Stimulated activated naive CD8-positive, alpha-beta T cell treated with anti-CD3 and anti-CD28 coated beads, Interleukin-15, amount 100 ng/mL, for 72 hours (primary cell): ENCODE measurements at regions not wholly inside any gene's neighbourhood (a gene's known extent, or its start where the extent isn't known, plus 50 kb on each side); places are given as distances from the start of the nearest gene placed in this dataset.
"Not testable (repeated sequence)": the region's sequence is repeated elsewhere in the genome, so short reads cannot be mapped to it uniquely, and the experiment has no call there.

Experiments used
- ATAC-seq: fragments of 150-1000 bp; cut with Tn5 transposase; 2 replicates; pipeline ENCODE4 v1.10.0; 2021; ENCODE audit warnings: mild to moderate bottlenecking, moderate library complexity
- DNase-seq, 2 donors: peaks; one replicate each; pipeline ENCODE4 v3.0.0; 2021 to 2022
- H3K27ac Mint-ChIP-seq, 2 donors: one replicate each; pipeline ENCODE4 v1.8.0; 2022; ENCODE audit warnings: mild to moderate bottlenecking in 2 of 2, mixed read lengths in 2 of 2, moderate library complexity in 2 of 2
- H3K27me3 Mint-ChIP-seq: one replicate; pipeline ENCODE4 v1.8.0; 2022; ENCODE audit warnings: mixed read lengths
- H3K4me1 Mint-ChIP-seq: one replicate; pipeline ENCODE4 v1.8.0; 2022; ENCODE audit warnings: mild to moderate bottlenecking, mixed read lengths
- H3K4me3 Mint-ChIP-seq, 2 donors: one replicate each; pipeline ENCODE4 v1.8.0; 2022; ENCODE audit warnings: mild to moderate bottlenecking in 2 of 2, mixed read lengths in 2 of 2, moderate library complexity in 1 of 2
- H3K9me3 Mint-ChIP-seq, 2 donors: one replicate each; pipeline ENCODE4 v1.8.0; 2022; ENCODE audit warnings: mixed read lengths in 2 of 2

- peaks cover 0 to 14% of the 10 kb centered on the region in 2 donors for H3K9me3 Mint-ChIP-seq
- no peak for ATAC-seq
- H3K27ac Mint-ChIP-seq, result no peak overlapping the region
- no peak overlapping the region for H3K4me3 Mint-ChIP-seq
- H3K27me3 Mint-ChIP-seq, result no peaks in the 10 kb centered on the region
- H3K4me1 Mint-ChIP-seq, result no peaks in the 10 kb centered on the region
- no peak for DNase-seq
Measured at GRCh38 chr1:102821707-102822106, 286.6 kb downstream of the COL11A1 start.

GRCh38 chr1:102800406-102800805 is 307.9 kb downstream of the COL11A1 start:
- Mint-ChIP-seq H3K27me3 (no peaks in the 10 kb centered on the region), H3K27ac (no peak overlapping the region), H3K9me3 (peaks cover 0 to 4% of the 10 kb centered on the region in 2 donors), H3K4me3 (no peak overlapping the region), H3K4me1 (no peaks in the 10 kb centered on the region)
- ATAC-seq (no peak), DNase-seq (no peak)

GRCh38 chr1:102799496-102799895 is 308.8 kb downstream of the COL11A1 start:
- Mint-ChIP-seq H3K4me3 (no peak overlapping the region), H3K27ac (no peak overlapping the region), H3K27me3 (no peaks in the 10 kb centered on the region), H3K4me1 (no peaks in the 10 kb centered on the region), H3K9me3 (no peaks in the 10 kb centered on the region)
- DNase-seq, result no peak
- ATAC-seq, result no peak

GRCh38 chr1:102798718-102799117 is 309.6 kb downstream of the COL11A1 start:
- H3K4me1 Mint-ChIP-seq, result no peaks in the 10 kb centered on the region
- no peak for ATAC-seq
- H3K27me3 Mint-ChIP-seq, result no peaks in the 10 kb centered on the region
- no peak for DNase-seq
- H3K9me3 Mint-ChIP-seq, result no peaks in the 10 kb centered on the region
- H3K27ac Mint-ChIP-seq, result no peak overlapping the region
- H3K4me3 Mint-ChIP-seq, result no peak overlapping the region

GRCh38 chr1:102796429-102796828 is 311.9 kb downstream of the COL11A1 start:
- Mint-ChIP-seq H3K4me1 (no peaks in the 10 kb centered on the region), H3K27me3 (no peaks in the 10 kb centered on the region), H3K9me3 (no peaks in the 10 kb centered on the region), H3K27ac (no peak overlapping the region), H3K4me3 (no peak overlapping the region)
- ATAC-seq (no peak), DNase-seq (no peak)

GRCh38 chr1:102790997-102791396 is 317.3 kb downstream of the COL11A1 start:
- Mint-ChIP-seq H3K4me1 (no peaks in the 10 kb centered on the region), H3K27me3 (no peaks in the 10 kb centered on the region), H3K9me3 (no peaks in the 10 kb centered on the region), H3K27ac (no peak overlapping the region), H3K4me3 (no peak overlapping the region)
- ATAC-seq (no peak), DNase-seq (no peak)

GRCh38 chr1:102789951-102790350 is 318.4 kb downstream of the COL11A1 start:
- not testable (repeated sequence) for ATAC-seq, H3K4me1 Mint-ChIP-seq, H3K9me3 Mint-ChIP-seq, H3K4me3 Mint-ChIP-seq, H3K27me3 Mint-ChIP-seq, DNase-seq
- H3K27ac Mint-ChIP-seq, result peak overlapping the region in 1 of 2 donors; percentile 76

- DNase-seq (no peak), ATAC-seq (no peak)
- H3K4me1 Mint-ChIP-seq, result no peaks in the 10 kb centered on the region
- peaks cover 7 to 20% of the 10 kb centered on the region in 2 donors for H3K9me3 Mint-ChIP-seq
- H3K27me3 Mint-ChIP-seq, result no peaks in the 10 kb centered on the region
- no peak overlapping the region for H3K27ac Mint-ChIP-seq
- no peak overlapping the region for H3K4me3 Mint-ChIP-seq
Measured at GRCh38 chr1:102783487-102783886, 324.8 kb downstream of the COL11A1 start.

GRCh38 chr1:102782144-102782543 is 326.2 kb downstream of the COL11A1 start:
- H3K4me1 Mint-ChIP-seq, result no peaks in the 10 kb centered on the region

GRCh38 chr1:102776071-102776470 is 332.3 kb downstream of the COL11A1 start:
- no peaks in the 10 kb centered on the region for H3K9me3 Mint-ChIP-seq
- no peak overlapping the region for H3K4me3 Mint-ChIP-seq
- no peak for ATAC-seq
- no peaks in the 10 kb centered on the region for H3K27me3 Mint-ChIP-seq
- no peak overlapping the region for H3K27ac Mint-ChIP-seq
- H3K4me1 Mint-ChIP-seq, result no peaks in the 10 kb centered on the region
- DNase-seq, result no peak

More at GRCh38 chr1:102782144-102782543, 326.2 kb downstream of the COL11A1 start:
- H3K27ac Mint-ChIP-seq, result no peak overlapping the region
- ATAC-seq (no peak), DNase-seq (no peak)
- H3K9me3 Mint-ChIP-seq, result peaks cover 7 to 20% of the 10 kb centered on the region in 2 donors
- no peak overlapping the region for H3K4me3 Mint-ChIP-seq
- H3K27me3 Mint-ChIP-seq, result no peaks in the 10 kb centered on the region

- Mint-ChIP-seq H3K27me3 (no peaks in the 10 kb centered on the region), H3K27ac (no peak overlapping the region), H3K4me3 (no peak overlapping the region), H3K9me3 (no peaks in the 10 kb centered on the region), H3K4me1 (no peaks in the 10 kb centered on the region)
- no peak for ATAC-seq
- no peak for DNase-seq
Measured at GRCh38 chr1:102772831-102773230, 335.5 kb downstream of the COL11A1 start.

- no peaks in the 10 kb centered on the region for H3K27me3 Mint-ChIP-seq
- ATAC-seq (no peak), DNase-seq (no peak)
- no peak overlapping the region for H3K4me3 Mint-ChIP-seq
- peaks cover 0 to 4% of the 10 kb centered on the region in 2 donors for H3K9me3 Mint-ChIP-seq
- H3K27ac Mint-ChIP-seq, result no peak overlapping the region
- no peaks in the 10 kb centered on the region for H3K4me1 Mint-ChIP-seq
Measured at GRCh38 chr1:102758418-102758817, 349.9 kb downstream of the COL11A1 start.

- Mint-ChIP-seq H3K4me1 (no peaks in the 10 kb centered on the region), H3K27ac (no peak overlapping the region), H3K9me3 (peaks cover 0 to 4% of the 10 kb centered on the region in 2 donors), H3K27me3 (no peaks in the 10 kb centered on the region), H3K4me3 (no peak overlapping the region)
- DNase-seq (no peak), ATAC-seq (no peak)
Measured at GRCh38 chr1:102757363-102757762, 351.0 kb downstream of the COL11A1 start.

- H3K4me3 Mint-ChIP-seq, result no peak overlapping the region
- no peak for ATAC-seq
Measured at GRCh38 chr1:102751111-102751510, 357.2 kb downstream of the COL11A1 start.

GRCh38 chr1:102742426-102742825 is 365.9 kb downstream of the COL11A1 start:
- Mint-ChIP-seq H3K4me1 (no peaks in the 10 kb centered on the region), H3K27ac (no peak overlapping the region), H3K27me3 (no peaks in the 10 kb centered on the region), H3K4me3 (no peak overlapping the region), H3K9me3 (peaks cover 0 to 31% of the 10 kb centered on the region in 2 donors)
- DNase-seq, result no peak
- ATAC-seq, result no peak

More at GRCh38 chr1:102751111-102751510, 357.2 kb downstream of the COL11A1 start:
- H3K9me3 Mint-ChIP-seq, result peaks cover 0 to 11% of the 10 kb centered on the region in 2 donors
- no peak for DNase-seq
- H3K27me3 Mint-ChIP-seq, result no peaks in the 10 kb centered on the region
- no peaks in the 10 kb centered on the region for H3K4me1 Mint-ChIP-seq
- H3K27ac Mint-ChIP-seq, result no peak overlapping the region

GRCh38 chr1:102733491-102734236 is 374.7 kb downstream of the COL11A1 start:
- ATAC-seq, result no peak
- Mint-ChIP-seq H3K9me3 (no peaks in the 10 kb centered on the region), H3K27me3 (no peaks in the 10 kb centered on the region), H3K4me1 (no peaks in the 10 kb centered on the region), H3K27ac (no peak overlapping the region), H3K4me3 (no peak overlapping the region)
- no peak for DNase-seq

- Mint-ChIP-seq H3K27me3 (no peaks in the 10 kb centered on the region), H3K9me3 (no peaks in the 10 kb centered on the region), H3K4me3 (no peak overlapping the region), H3K27ac (no peak overlapping the region), H3K4me1 (no peaks in the 10 kb centered on the region)
- no peak for ATAC-seq
- DNase-seq, result no peak
Measured at GRCh38 chr1:102732927-102733326, 375.4 kb downstream of the COL11A1 start.
